B cell (primary cell): ENCODE measurements at regions not wholly inside any gene's neighbourhood (a gene's known extent, or its start where the extent isn't known, plus 50 kb on each side); places are given as distances from the start of the nearest gene placed in this dataset.

Experiments
- ATAC-seq: fragments of 200-7000 bp; cut with Tn5 transposase; one replicate; pipeline ENCODE4 v1.10.0; 2021; ENCODE audit warnings: low read depth, mild to moderate bottlenecking, moderate number of reproducible peaks, moderate library complexity
- CTCF ChIA-PET: fragments of 350-600 bp; sonication (Branson Sonifier 250); formaldehyde crosslinking; loops from one replicate; lab custom pipeline; 2021; ENCODE audit warnings: antibody characterized with exemption, inconsistent platforms; lab: Charles Lee
- POLR2A ChIA-PET: fragments of 350-600 bp; sonication (Branson Sonifier 250); formaldehyde crosslinking; loops from one replicate; lab custom pipeline; 2021; ENCODE audit warnings: antibody characterized with exemption; lab: Charles Lee
- DNase-seq: peaks from one replicate; pipeline ENCODE4 v3.0.0; 2013
- H2AFZ ChIP-seq: 2 replicates; pipeline ENCODE4 v1.6.1; 2012; ENCODE audit warnings: mild to moderate bottlenecking, low read depth, low read length; ENCODE audit not compliant: insufficient read depth, poor library complexity, severe bottlenecking
- H3K27ac ChIP-seq, 2 donors: 1 replicate in 1 of 2; 2 replicates in 1 of 2; pipeline ENCODE4 v1.5.1; 2012 to 2013; ENCODE audit warnings: low read length in 2 of 2, mild to moderate bottlenecking in 2 of 2, moderate library complexity in 1 of 2
- H3K27me3 ChIP-seq, 4 experiments: fragments of 200-600 bp in 1 of 4; sonication (generic) in 1 of 4; replicated peaks in 1 of 4; 1 replicate in 2 of 4; 2 replicates in 2 of 4; pipeline versions ENCODE4 v1.6.1 to v1.7.0; 2013 to 2016; ENCODE audit warnings: low read length in 3 of 4, mild to moderate bottlenecking in 2 of 4, mixed read lengths in 1 of 4, moderate library complexity in 1 of 4; ENCODE audit not compliant: insufficient read depth in 4 of 4, control insufficient read depth in 3 of 4; ENCODE audit errors: control extremely low read depth in 1 of 4
- H3K36me3 ChIP-seq, 2 experiments: replicated peaks in 1 of 2; 1 replicate in 1 of 2; 2 replicates in 1 of 2; pipeline versions ENCODE4 v1.6.1 to v1.7.1; 2013; ENCODE audit warnings: low read length in 1 of 2; ENCODE audit not compliant: insufficient read depth in 2 of 2, control insufficient read depth in 1 of 2; ENCODE audit errors: control extremely low read depth in 1 of 2, extremely low read depth in 1 of 2
- H3K4me1 ChIP-seq, 2 donors: fragments of 200-600 bp in 1 of 2; sonication (generic) in 1 of 2; 1 replicate in 1 of 2; 2 replicates in 1 of 2; pipeline versions ENCODE4 v1.5.1 to v1.6.1; 2013 to 2017; ENCODE audit warnings: low read length in 2 of 2; ENCODE audit not compliant: control insufficient read depth in 2 of 2, insufficient read depth in 2 of 2
- H3K4me2 ChIP-seq: replicated peaks from 2 replicates; pipeline ENCODE3; 2012; ENCODE audit warnings: mild to moderate bottlenecking, low read depth, low read length; ENCODE audit not compliant: poor library complexity, severe bottlenecking
- H3K4me3 ChIP-seq, 5 experiments: fragments of 200-600 bp in 1 of 5; sonication (generic) in 1 of 5; 1 replicate in 3 of 5; 2 replicates in 2 of 5; pipeline versions ENCODE4 v1.5.1 to v1.7.0; 2011 to 2016; ENCODE audit warnings: low read length in 4 of 5, mild to moderate bottlenecking in 4 of 5, low read depth in 2 of 5, control low read depth in 1 of 5, moderate library complexity in 1 of 5; ENCODE audit not compliant: insufficient read depth in 1 of 5; ENCODE audit errors: control extremely low read depth in 1 of 5, extremely low read depth in 1 of 5
- H3K79me2 ChIP-seq: fragments of 200-600 bp; sonication (generic); one replicate; pipeline ENCODE4 v1.6.0; 2016; ENCODE audit warnings: low read length; ENCODE audit not compliant: control insufficient read depth, insufficient read depth
- H3K9ac ChIP-seq: fragments of 200-600 bp; sonication (generic); 2 replicates; pipeline ENCODE4 v1.6.1; 2017; ENCODE audit warnings: mild to moderate bottlenecking, low read length, moderate library complexity
- H3K9me3 ChIP-seq, 3 donors: one replicate each; pipeline versions ENCODE4 v1.6.1 to v1.7.1; 2013; ENCODE audit warnings: low read length in 2 of 3; ENCODE audit not compliant: control insufficient read depth in 2 of 3, insufficient read depth in 1 of 3; ENCODE audit errors: control extremely low read depth in 1 of 3
- H4K20me1 ChIP-seq: 2 replicates; pipeline ENCODE4 v1.6.0; 2012; ENCODE audit warnings: mild to moderate bottlenecking, low read length; ENCODE audit not compliant: insufficient read depth, control insufficient read depth, poor library complexity, severe bottlenecking
- H3K27ac Mint-ChIP-seq: one replicate; pipeline ENCODE4 v1.8.0; 2021; ENCODE audit warnings: mixed read lengths
- H3K27me3 Mint-ChIP-seq: one replicate; pipeline ENCODE4 v1.8.0; 2021; ENCODE audit warnings: mixed read lengths
- H3K4me1 Mint-ChIP-seq: one replicate; pipeline ENCODE4 v1.8.0; 2021; ENCODE audit warnings: mixed read lengths
- H3K4me3 Mint-ChIP-seq: one replicate; pipeline ENCODE4 v1.8.0; 2021; ENCODE audit warnings: mixed read lengths
- H3K9me3 Mint-ChIP-seq: one replicate; pipeline ENCODE4 v1.8.0; 2022; ENCODE audit warnings: mixed read lengths; ENCODE audit not compliant: insufficient read depth
- EZH2 ChIP-seq: IDR thresholded peaks from 2 replicates; pipeline ENCODE4 v1.6.1; 2012; ENCODE audit warnings: borderline replicate concordance, low read depth, mild to moderate bottlenecking, moderate library complexity, low read length; ENCODE audit not compliant: insufficient read depth, poor library complexity, severe bottlenecking
- WGBS: methylation state at CpG from one replicate; pipeline ENCODE4 v1.1.5; 2013; ENCODE audit warnings: missing lambda C conversion rate; ENCODE audit not compliant: insufficient coverage; 5-methylcytosine and 5-hydroxymethylcytosine counted together
- intact Hi-C: fragments of 100-400 bp; cut with micrococcal nuclease; formaldehyde crosslinking; loops from one replicate; pipeline ENCODE4 v1.10.0; 2022
- TF ChIP-seq, protein P1 (sequence below): fragments of 200-600 bp; IDR thresholded peaks from one replicate; pipeline ENCODE4 v1.8.0; 2022; ENCODE audit warnings: antibody characterized with exemption, mild to moderate bottlenecking

DNA sequence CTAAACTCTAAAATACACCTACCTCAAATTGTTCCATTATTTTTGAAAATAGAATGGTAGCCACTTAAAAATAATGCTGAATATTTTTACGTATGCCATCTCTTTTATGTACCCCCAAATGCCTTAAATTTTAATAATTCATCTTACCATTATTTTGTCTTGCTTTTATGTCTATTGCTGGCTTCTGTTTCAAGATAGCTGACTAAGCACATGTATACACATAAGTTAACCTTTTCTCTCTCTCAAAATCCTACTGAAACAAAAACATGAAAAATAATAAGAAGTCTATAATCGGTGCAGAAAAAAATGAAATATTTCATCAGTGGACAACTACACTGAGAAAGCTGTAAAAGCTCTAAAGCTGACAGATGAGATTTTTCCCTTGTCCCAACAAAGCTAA, 652.0 kb upstream of the ZNF608 start:
- ATAC-seq: no peak
- Histone ChIP-seq H3K9me3 (peaks cover 0 to 3% (median 0%) of the 10 kb centered on the region in 3 donors), H3K9ac (no peak overlapping the region), H3K27me3 (no peaks in the 10 kb centered on the region), H3K4me3 (no peak overlapping the region), H2AFZ (no peak overlapping the region), H3K4me1 (no peaks in the 10 kb centered on the region), H3K36me3 (no peaks in the 10 kb centered on the region), H3K27ac (no peak overlapping the region), H4K20me1 (no peaks in the 10 kb centered on the region), H3K4me2 (no peak overlapping the region), H3K79me2 (no peaks in the 10 kb centered on the region)
- no CpG with 5 or more reads among the region's 2 CpGs for WGBS
- TF ChIP-seq, protein P1, sequence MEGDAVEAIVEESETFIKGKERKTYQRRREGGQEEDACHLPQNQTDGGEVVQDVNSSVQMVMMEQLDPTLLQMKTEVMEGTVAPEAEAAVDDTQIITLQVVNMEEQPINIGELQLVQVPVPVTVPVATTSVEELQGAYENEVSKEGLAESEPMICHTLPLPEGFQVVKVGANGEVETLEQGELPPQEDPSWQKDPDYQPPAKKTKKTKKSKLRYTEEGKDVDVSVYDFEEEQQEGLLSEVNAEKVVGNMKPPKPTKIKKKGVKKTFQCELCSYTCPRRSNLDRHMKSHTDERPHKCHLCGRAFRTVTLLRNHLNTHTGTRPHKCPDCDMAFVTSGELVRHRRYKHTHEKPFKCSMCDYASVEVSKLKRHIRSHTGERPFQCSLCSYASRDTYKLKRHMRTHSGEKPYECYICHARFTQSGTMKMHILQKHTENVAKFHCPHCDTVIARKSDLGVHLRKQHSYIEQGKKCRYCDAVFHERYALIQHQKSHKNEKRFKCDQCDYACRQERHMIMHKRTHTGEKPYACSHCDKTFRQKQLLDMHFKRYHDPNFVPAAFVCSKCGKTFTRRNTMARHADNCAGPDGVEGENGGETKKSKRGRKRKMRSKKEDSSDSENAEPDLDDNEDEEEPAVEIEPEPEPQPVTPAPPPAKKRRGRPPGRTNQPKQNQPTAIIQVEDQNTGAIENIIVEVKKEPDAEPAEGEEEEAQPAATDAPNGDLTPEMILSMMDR: no peak
- no peak for TF ChIP-seq EZH2
- intact Hi-C loops: no loop called here
- ChIA-PET CTCF (interaction anchor here (1.4 kb wide), 1 partner anchor 10 kb away, joined by 4 read pairs; no protein-coding TSS in a partner anchor), POLR2A (no interaction called here)
- Mint-ChIP-seq H3K27ac (no peak overlapping the region), H3K9me3 (no peaks in the 10 kb centered on the region), H3K4me3 (no peak overlapping the region), H3K27me3 (no peaks in the 10 kb centered on the region), H3K4me1 (no peaks in the 10 kb centered on the region)
- DNase-seq: no peak

DNA sequence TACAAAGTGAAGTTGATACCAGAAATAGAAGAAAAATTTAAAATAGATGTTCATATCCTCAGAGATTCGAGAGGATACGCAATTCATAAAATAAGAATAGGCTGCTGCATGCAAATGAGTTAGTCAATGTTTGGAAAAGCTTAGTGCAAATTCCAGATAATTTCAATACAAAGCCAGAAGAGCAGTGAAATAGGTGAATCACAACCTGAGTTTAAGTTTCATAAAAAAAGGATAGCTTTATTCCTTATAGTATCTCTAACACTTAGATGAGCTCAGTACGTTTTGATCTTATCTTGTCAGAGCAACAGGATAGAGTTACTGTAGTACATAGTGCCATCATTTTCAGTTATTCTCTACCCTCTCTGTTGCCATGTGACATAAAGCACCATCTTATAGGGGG, 653.4 kb upstream of the ZNF608 start:
- H3K79me2 ChIP-seq: no peaks in the 10 kb centered on the region
- H3K9ac ChIP-seq: no peak overlapping the region
- CTCF ChIA-PET: no interaction called here
- WGBS: no CpG with 5 or more reads among the region's 3 CpGs
- TF ChIP-seq, protein P1: no peak
- TF ChIP-seq EZH2: no peak
- Mint-ChIP-seq H3K9me3 (no peaks in the 10 kb centered on the region), H3K4me3 (no peak overlapping the region), H3K27ac (no peak overlapping the region), H3K27me3 (no peaks in the 10 kb centered on the region), H3K4me1 (no peaks in the 10 kb centered on the region)
- H4K20me1 ChIP-seq: no peaks in the 10 kb centered on the region
- no peak for ATAC-seq
- H3K36me3 ChIP-seq: no peaks in the 10 kb centered on the region
- peaks cover 0 to 3% (median 0%) of the 10 kb centered on the region in 3 donors for H3K9me3 ChIP-seq
- no peaks in the 10 kb centered on the region for H3K4me1 ChIP-seq
- H3K27me3 ChIP-seq: no peaks in the 10 kb centered on the region
- H3K4me3 ChIP-seq: no peak overlapping the region
- no peak overlapping the region for H3K27ac ChIP-seq
- no peak overlapping the region for H2AFZ ChIP-seq
- DNase-seq: no peak
- H3K4me2 ChIP-seq: no peak overlapping the region
- intact Hi-C loops: no loop called here
- POLR2A ChIA-PET: no interaction called here
